HUES64 (cell line): ENCODE measurements at regions not wholly inside any gene's neighbourhood (a gene's known extent, or its start where the extent isn't known, plus 50 kb on each side); places are given as distances from the start of the nearest gene placed in this dataset.

ENCODE experiments used
- H3K27ac ChIP-seq: 2 replicates; pipeline ENCODE4 v1.7.0; 2013; ENCODE audit warnings: low read depth, low read length, inconsistent platforms
- H3K27me3 ChIP-seq: 2 replicates; pipeline ENCODE4 v1.6.1; 2013; ENCODE audit warnings: mild to moderate bottlenecking, low read length; ENCODE audit not compliant: insufficient read depth
- H3K36me3 ChIP-seq: 2 replicates; pipeline ENCODE4 v1.6.1; 2013; ENCODE audit warnings: mild to moderate bottlenecking, low read length; ENCODE audit not compliant: insufficient read depth
- H3K4me1 ChIP-seq: 2 replicates; pipeline ENCODE4 v1.6.1; 2013; ENCODE audit warnings: mild to moderate bottlenecking, low read length, moderate library complexity; ENCODE audit not compliant: insufficient read depth
- H3K4me3 ChIP-seq: 2 replicates; pipeline ENCODE4 v1.5.1; 2013; ENCODE audit warnings: mild to moderate bottlenecking, low read length, moderate library complexity
- H3K9ac ChIP-seq: 2 replicates; pipeline ENCODE4 v1.6.1; 2013; ENCODE audit warnings: mild to moderate bottlenecking, low read depth, low read length
- H3K9me3 ChIP-seq: 2 replicates; pipeline ENCODE4 v1.6.1; 2013; ENCODE audit warnings: low read depth, low read length; ENCODE audit not compliant: insufficient read depth
- WGBS: fragments of 150-250, 120-280 bp; methylation state at CpG from one replicate; pipeline ENCODE4 v1.1.7; 2013; ENCODE audit warnings: missing lambda C conversion rate; 5-methylcytosine and 5-hydroxymethylcytosine counted together

DNA sequence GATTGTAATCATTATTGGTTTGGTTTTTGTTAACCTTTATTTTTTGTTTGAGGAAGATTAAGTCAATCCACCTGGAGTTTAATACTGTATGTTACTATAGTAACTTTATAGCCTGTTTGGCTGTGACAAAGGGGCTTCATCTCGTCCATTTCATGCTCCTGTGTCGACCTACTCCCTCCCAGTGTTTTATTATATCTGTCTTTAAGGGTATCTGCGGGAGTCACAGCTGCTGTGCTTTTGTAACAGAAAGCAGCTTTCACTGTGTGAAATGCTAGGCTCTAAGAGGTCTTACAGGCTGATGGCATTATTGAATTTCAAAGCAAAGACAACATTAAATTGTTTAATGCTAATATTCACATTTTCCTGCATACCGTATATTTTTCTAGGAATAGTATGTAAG lies 698.0 kb upstream of the POU3F2 start:
- peaks cover 21% of the 10 kb centered on the region; the same call in 1 of the 2 replicates for H3K4me1 ChIP-seq
- no peaks in the 10 kb centered on the region for H3K27me3 ChIP-seq
- no peak overlapping the region for H3K9ac ChIP-seq
- no peak overlapping the region for H3K4me3 ChIP-seq
- H3K27ac ChIP-seq: peak overlapping the region; percentile 22; the same call in 1 of the 2 replicates
- H3K36me3 ChIP-seq: no peaks in the 10 kb centered on the region
- 26% methylated on average over 3 of the region's 4 CpGs for WGBS
- peaks cover 6% of the 10 kb centered on the region for H3K9me3 ChIP-seq

DNA sequence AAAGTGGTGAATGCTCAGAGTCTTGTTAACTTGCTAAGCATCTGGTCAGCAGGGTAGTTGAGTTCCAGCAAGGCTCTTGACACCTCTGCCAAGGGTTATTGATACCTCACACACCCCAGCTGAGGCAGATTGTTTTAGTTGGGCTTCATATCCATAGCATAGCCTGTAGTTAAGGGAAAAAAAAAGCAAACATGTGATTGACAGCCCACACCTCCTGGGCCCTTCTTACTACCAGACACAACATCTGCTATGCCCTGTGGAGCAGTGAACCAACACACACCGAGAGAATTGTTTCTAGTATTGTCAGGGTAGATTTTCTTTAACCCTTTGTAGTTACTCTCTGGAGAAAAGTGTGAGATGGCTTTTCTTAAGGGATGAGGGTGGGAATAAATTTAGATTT lies 697.0 kb upstream of the POU3F2 start:
- no peak overlapping the region for H3K4me3 ChIP-seq
- H3K4me1 ChIP-seq: peaks cover 21% of the 10 kb centered on the region; the same call in 1 of the 2 replicates
- 13% methylated on average over 1 of the region's 1 CpG for WGBS
- H3K9me3 ChIP-seq: peaks cover 17% of the 10 kb centered on the region
- H3K27me3 ChIP-seq: no peaks in the 10 kb centered on the region
- H3K36me3 ChIP-seq: no peaks in the 10 kb centered on the region
- no peak overlapping the region for H3K9ac ChIP-seq
- peak overlapping the region; percentile 17; the same call in 1 of the 2 replicates for H3K27ac ChIP-seq

DNA sequence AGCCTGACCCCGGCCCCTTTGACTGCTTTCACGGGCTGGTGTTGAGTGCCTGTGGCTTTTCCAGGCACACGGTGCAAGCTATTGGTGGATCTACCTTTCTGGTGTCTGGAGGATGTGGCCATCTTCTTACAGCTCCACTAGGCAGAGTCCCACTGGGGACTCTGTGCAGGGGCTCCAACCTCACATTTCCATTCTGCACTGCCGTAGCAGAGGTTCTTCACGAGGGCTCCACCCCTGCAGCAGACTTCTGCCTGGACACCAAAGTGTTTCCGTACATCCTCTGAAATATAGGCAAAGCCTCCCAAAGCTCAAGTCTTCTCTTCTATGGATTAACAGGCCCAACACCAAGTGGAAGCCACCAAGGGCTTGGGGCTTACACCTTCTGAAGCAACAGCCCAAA lies 691.5 kb upstream of the POU3F2 start:
- WGBS: 94% methylated on average over 6 of the region's 6 CpGs
- Histone ChIP-seq H3K4me1 (peaks cover 2% of the 10 kb centered on the region; the same call in 1 of the 2 replicates), H3K27ac (no peak overlapping the region), H3K4me3 (no peak overlapping the region), H3K36me3 (no peaks in the 10 kb centered on the region), H3K9ac (no peak overlapping the region), H3K9me3 (peaks cover 36% of the 10 kb centered on the region), H3K27me3 (no peaks in the 10 kb centered on the region)

DNA sequence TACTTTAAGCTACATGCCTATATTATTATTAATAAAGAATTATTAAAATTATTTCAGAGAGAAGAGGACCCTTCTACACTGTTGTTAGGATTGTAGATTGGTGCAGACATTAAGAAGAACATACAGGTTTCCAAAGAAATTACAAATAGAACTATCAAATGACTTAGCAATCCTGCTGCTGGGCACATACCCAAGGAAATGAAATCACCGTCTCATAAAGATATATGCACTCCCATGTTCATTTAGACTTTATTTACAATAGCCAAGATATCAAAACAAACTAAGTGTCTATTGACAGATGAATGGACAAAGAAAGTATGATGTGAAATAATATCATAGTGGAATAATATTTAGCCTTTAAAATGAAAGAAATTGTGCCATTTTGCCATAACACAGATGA lies 687.7 kb upstream of the POU3F2 start:
- 95% methylated on average over 1 of the region's 1 CpG for WGBS
- no peaks in the 10 kb centered on the region for H3K36me3 ChIP-seq
- peaks cover 27% of the 10 kb centered on the region for H3K9me3 ChIP-seq
- no peaks in the 10 kb centered on the region for H3K27me3 ChIP-seq
- H3K4me3 ChIP-seq: no peak overlapping the region
- no peak overlapping the region for H3K27ac ChIP-seq
- H3K9ac ChIP-seq: no peak overlapping the region
- H3K4me1 ChIP-seq: no peaks in the 10 kb centered on the region

DNA sequence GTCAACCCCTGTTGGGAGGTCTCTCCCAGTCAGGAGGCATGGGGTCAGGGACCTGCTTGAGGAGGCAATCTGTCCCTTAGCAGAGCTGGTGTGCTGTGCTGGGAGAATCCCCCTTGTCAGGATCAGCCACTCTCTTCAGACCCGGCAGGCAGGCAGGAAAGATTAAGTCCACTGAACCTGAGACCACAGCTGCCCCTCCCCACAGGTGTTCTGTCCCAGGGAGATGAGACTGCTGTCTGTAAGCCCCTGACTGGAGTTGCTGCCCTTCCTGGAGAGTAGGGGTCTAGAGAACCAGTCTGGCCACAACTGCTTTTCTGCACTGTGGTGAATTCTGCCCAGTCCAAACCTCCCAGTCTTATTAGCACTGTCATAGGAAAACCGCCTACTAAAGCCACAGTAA lies 677.8 kb upstream of the POU3F2 start:
- no peak overlapping the region for H3K4me3 ChIP-seq
- H3K9me3 ChIP-seq: no peaks in the 10 kb centered on the region
- no peaks in the 10 kb centered on the region for H3K27me3 ChIP-seq
- H3K4me1 ChIP-seq: no peaks in the 10 kb centered on the region
- no peaks in the 10 kb centered on the region for H3K36me3 ChIP-seq
- no peak overlapping the region for H3K27ac ChIP-seq
- WGBS: 95% methylated on average over 2 of the region's 2 CpGs
- H3K9ac ChIP-seq: no peak overlapping the region

DNA sequence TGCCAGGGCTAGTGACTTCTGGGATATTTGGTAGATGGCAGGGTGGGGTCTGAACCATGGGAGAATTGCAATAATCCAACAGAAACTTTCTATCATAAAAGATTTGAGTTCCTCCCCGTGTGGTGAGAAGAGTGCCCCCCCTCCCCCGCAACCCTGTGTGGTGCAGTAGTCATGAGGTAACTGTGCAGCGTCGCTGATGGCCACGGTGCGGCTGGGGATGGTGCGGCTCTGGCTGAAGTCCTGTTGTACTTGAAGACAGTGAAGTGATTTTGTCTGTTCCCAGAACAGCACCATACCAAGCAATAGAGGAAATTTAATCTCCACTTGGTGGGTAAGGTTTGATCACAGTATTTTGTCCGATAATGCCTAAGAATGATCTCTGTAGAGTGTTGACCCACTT lies 654.8 kb upstream of the POU3F2 start:
- Histone ChIP-seq H3K27me3 (no peaks in the 10 kb centered on the region), H3K4me3 (no peak overlapping the region), H3K9me3 (no peaks in the 10 kb centered on the region), H3K36me3 (no peaks in the 10 kb centered on the region), H3K27ac (no peak overlapping the region), H3K4me1 (no peaks in the 10 kb centered on the region), H3K9ac (no peak overlapping the region)
- WGBS: 96% methylated on average over 8 of the region's 8 CpGs

DNA sequence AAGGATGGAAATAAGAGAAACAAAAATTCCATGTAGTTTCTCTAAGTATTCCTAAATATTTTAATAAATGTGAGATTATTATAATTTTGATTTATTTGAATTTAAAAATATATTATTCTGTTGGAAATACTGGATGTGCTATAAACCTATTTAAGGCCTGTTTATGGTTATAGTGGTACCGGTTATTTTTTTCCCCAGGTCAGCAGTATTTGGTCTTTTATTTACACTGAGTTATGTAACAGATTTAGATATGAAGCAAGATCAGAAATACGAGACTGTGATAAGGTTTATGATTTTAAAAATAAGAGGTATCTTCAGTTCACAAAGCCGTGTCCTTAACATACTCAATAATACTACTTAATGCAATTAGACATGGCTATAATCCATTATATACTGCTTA lies 634.3 kb upstream of the POU3F2 start:
- Histone ChIP-seq H3K4me1 (no peaks in the 10 kb centered on the region), H3K9ac (no peak overlapping the region), H3K9me3 (no peaks in the 10 kb centered on the region), H3K27ac (no peak overlapping the region), H3K27me3 (no peaks in the 10 kb centered on the region), H3K36me3 (no peaks in the 10 kb centered on the region), H3K4me3 (no peak overlapping the region)
- WGBS: 100% methylated on average over 2 of the region's 3 CpGs

DNA sequence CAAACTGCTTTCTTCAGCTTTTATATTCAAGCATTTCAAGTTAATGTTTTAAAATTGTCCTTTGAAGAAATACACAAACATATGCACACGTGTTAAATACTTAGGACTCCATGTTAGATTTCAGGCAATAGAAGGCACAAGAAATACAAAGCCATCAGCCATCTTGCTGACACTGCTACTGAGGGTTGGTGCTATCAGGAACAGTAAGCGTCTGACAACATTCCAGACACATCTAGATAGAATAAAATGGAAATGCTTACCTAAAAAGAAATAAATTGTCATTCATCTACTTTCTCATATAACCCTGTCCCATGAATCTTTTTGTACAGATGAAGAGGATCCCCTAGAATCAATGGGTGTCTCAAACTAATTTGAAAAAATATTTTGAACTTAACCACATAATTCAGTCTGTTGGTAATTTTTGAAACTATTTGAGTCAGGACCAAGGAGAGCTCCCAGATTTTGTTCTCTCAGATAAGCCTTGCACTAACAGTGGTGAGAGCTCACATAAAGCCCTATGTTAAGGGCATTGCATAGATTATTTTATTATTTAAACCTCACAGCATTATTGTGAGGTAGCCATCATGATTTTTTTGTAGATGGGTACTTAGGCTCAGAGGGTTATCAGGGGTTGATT lies 631.1 kb upstream of the POU3F2 start:
- 64% methylated on average over 2 of the region's 2 CpGs for WGBS
- Histone ChIP-seq H3K27ac (no peak overlapping the region), H3K9ac (no peak overlapping the region), H3K36me3 (no peaks in the 10 kb centered on the region), H3K27me3 (no peaks in the 10 kb centered on the region), H3K9me3 (no peaks in the 10 kb centered on the region), H3K4me1 (no peaks in the 10 kb centered on the region), H3K4me3 (no peak overlapping the region)

DNA sequence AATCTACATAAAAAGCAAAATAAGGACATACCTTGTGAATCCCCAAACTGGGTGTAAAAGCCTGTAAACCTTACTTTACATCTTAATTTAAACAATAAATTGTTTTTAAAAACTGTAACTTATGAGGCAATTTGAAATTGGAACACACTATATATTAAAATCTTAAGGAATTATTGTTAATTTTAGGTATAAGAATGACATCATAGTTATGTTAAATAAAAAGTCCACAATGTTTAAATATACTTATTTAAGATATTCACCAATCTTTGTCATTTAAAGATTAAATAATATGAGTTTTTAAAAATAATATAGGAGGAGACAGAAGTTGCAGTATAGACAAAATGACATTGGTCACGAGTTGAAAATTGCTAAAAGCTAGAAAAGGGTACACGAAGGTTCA lies 621.9 kb upstream of the POU3F2 start:
- no peak overlapping the region for H3K4me3 ChIP-seq
- H3K36me3 ChIP-seq: no peaks in the 10 kb centered on the region
- H3K9me3 ChIP-seq: no peaks in the 10 kb centered on the region
- H3K9ac ChIP-seq: no peak overlapping the region
- H3K4me1 ChIP-seq: no peaks in the 10 kb centered on the region
- 93% methylated on average over 2 of the region's 2 CpGs for WGBS
- no peaks in the 10 kb centered on the region for H3K27me3 ChIP-seq
- no peak overlapping the region for H3K27ac ChIP-seq

DNA sequence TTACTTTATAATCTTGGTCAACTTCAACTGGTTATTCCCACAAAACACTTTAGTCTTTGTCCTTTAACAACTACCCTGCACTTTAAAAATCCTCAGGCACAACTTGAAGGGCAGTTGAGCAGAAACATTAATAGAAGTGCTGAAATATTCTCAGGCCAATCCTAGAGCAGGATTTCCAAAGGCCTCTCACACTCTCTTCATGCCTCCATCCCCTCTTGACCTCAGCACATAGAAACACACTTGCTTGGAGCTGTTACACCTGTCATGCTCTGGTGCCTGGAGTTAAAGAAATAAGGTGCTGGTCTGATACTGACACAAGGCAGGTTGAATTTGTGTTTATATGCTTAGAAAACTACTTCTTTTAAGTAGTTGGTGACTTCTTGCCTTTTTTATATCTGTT lies 618.8 kb upstream of the POU3F2 start:
- Histone ChIP-seq H3K27ac (no peak overlapping the region), H3K27me3 (no peaks in the 10 kb centered on the region), H3K9ac (no peak overlapping the region), H3K9me3 (no peaks in the 10 kb centered on the region), H3K36me3 (no peaks in the 10 kb centered on the region), H3K4me3 (no peak overlapping the region), H3K4me1 (no peaks in the 10 kb centered on the region)

DNA sequence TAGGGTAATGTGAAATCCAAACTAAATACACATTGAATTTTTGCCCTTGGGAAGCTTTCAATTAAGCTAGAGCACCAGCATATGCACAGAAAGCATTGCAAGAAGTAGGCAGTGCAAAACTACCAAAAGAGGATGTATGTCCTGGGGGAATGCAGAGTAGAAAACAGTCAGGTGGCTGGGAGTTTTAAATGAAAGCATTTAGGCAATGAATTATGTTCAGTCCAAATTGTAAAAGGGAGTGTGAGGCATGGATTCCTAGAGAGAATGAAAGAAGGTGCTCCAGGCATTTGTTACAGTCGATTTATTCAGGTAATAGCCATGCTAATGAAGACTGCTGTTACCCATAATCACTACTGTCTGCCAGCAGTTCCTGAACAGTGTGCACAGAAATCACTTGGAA lies 604.1 kb upstream of the POU3F2 start:
- 78% methylated on average over 1 of the region's 1 CpG for WGBS
- no peak overlapping the region for H3K27ac ChIP-seq
- H3K9me3 ChIP-seq: peaks cover 15% of the 10 kb centered on the region; the same call in 1 of the 2 replicates
- no peaks in the 10 kb centered on the region for H3K27me3 ChIP-seq
- H3K9ac ChIP-seq: no peak overlapping the region
- no peaks in the 10 kb centered on the region for H3K36me3 ChIP-seq
- H3K4me1 ChIP-seq: no peaks in the 10 kb centered on the region
- no peak overlapping the region for H3K4me3 ChIP-seq

DNA sequence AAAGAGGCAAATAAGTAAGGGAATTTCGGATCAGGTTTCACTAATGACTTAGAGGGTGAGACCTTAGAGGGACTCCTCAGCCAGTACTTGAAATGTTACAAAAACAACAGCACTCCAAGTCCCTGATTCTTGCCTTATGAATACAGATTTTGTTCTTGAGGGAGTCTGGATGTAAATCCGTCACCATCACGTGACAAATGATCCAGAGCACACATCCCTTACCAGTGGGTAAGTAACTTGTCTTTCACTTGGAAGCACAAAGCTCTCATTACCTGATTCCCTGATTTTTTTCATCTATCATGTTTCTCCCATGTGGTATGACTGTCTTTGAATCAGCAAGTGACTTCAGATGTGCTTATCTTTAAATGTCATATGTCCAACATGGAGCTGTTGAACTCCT lies 595.3 kb upstream of the POU3F2 start:
- Histone ChIP-seq H3K27me3 (no peaks in the 10 kb centered on the region), H3K9ac (no peak overlapping the region), H3K36me3 (no peaks in the 10 kb centered on the region), H3K4me3 (no peak overlapping the region), H3K4me1 (no peaks in the 10 kb centered on the region), H3K27ac (no peak overlapping the region), H3K9me3 (no peaks in the 10 kb centered on the region)
- 88% methylated on average over 3 of the region's 3 CpGs for WGBS
